Mesenchymal stem cell (in vitro differentiated cells and primary cell): ENCODE measurements at regions not wholly inside any gene's neighbourhood (a gene's known extent, or its start where the extent isn't known, plus 50 kb on each side); places are given as distances from the start of the nearest gene placed in this dataset.

Experiments used
- DNase-seq: peaks from one replicate; pipeline ENCODE4 v3.0.0-alpha.2; 2013
- H2AFZ ChIP-seq: one replicate; pipeline ENCODE4 v1.6.1; 2013; ENCODE audit warnings: low read depth, mild to moderate bottlenecking, control low read depth, inconsistent platforms, low read length, moderate library complexity
- H2AK5ac ChIP-seq: 2 replicates; pipeline ENCODE4 v1.6.1; 2013; ENCODE audit warnings: low read length, moderate library complexity, mild to moderate bottlenecking, inconsistent platforms; ENCODE audit not compliant: severe bottlenecking
- H2BK120ac ChIP-seq: one replicate; pipeline ENCODE4 v1.6.1; 2013; ENCODE audit warnings: low read depth, mild to moderate bottlenecking, inconsistent platforms, low read length, moderate library complexity
- H2BK12ac ChIP-seq, 2 experiments: one replicate each; pipeline ENCODE4 v1.6.1; 2013; ENCODE audit warnings: inconsistent platforms in 2 of 2, low read length in 2 of 2, mild to moderate bottlenecking in 2 of 2, moderate library complexity in 2 of 2, control low read depth in 1 of 2
- H2BK15ac ChIP-seq: one replicate; pipeline ENCODE4 v1.6.1; 2013; ENCODE audit warnings: mild to moderate bottlenecking, low read depth, inconsistent platforms; ENCODE audit not compliant: poor library complexity, severe bottlenecking
- H2BK5ac ChIP-seq: 2 replicates; pipeline ENCODE4 v1.6.1; 2013; ENCODE audit warnings: low read depth, mild to moderate bottlenecking, low read length, control low read depth, inconsistent platforms; ENCODE audit not compliant: poor library complexity, severe bottlenecking
- H3K14ac ChIP-seq, 2 experiments: one replicate each; pipeline ENCODE4 v1.6.1; 2013; ENCODE audit warnings: inconsistent platforms in 2 of 2, low read length in 2 of 2, control low read depth in 1 of 2, mild to moderate bottlenecking in 1 of 2, moderate library complexity in 1 of 2
- H3K18ac ChIP-seq, 2 experiments: one replicate each; pipeline ENCODE4 v1.6.1; 2013; ENCODE audit warnings: inconsistent platforms in 2 of 2, low read length in 2 of 2, control low read depth in 1 of 2, low read depth in 1 of 2, mild to moderate bottlenecking in 1 of 2
- H3K23ac ChIP-seq, 2 experiments: one replicate each; pipeline ENCODE4 v1.6.1; 2013; ENCODE audit warnings: inconsistent platforms in 2 of 2, low read length in 2 of 2, mild to moderate bottlenecking in 2 of 2, moderate library complexity in 2 of 2, control low read depth in 1 of 2
- H3K27ac ChIP-seq: 2 replicates; pipeline ENCODE4 v1.5.1; 2013; ENCODE audit warnings: mild to moderate bottlenecking, moderate library complexity, low read length, control low read depth, inconsistent platforms; ENCODE audit not compliant: poor library complexity, severe bottlenecking
- H3K27me3 ChIP-seq, 2 experiments: 2 replicates each; pipeline versions ENCODE4 v1.6.1 to v1.7.0; 2013; ENCODE audit warnings: low read length in 2 of 2, mild to moderate bottlenecking in 2 of 2, moderate library complexity in 2 of 2, control low read depth in 1 of 2, inconsistent platforms in 1 of 2; ENCODE audit not compliant: control insufficient read depth in 1 of 2, insufficient read depth in 1 of 2
- H3K36me3 ChIP-seq, 2 experiments: 2 replicates each; pipeline versions ENCODE4 v1.6.1 to v1.7.0; 2013; ENCODE audit warnings: low read length in 2 of 2, control low read depth in 1 of 2, inconsistent platforms in 1 of 2, low read depth in 1 of 2, mild to moderate bottlenecking in 1 of 2; ENCODE audit not compliant: insufficient read depth in 2 of 2, control insufficient read depth in 1 of 2
- H3K4ac ChIP-seq, 2 experiments: one replicate each; pipeline ENCODE4 v1.6.1; 2013; ENCODE audit warnings: inconsistent platforms in 2 of 2, low read length in 2 of 2, mild to moderate bottlenecking in 2 of 2, moderate library complexity in 2 of 2, control low read depth in 1 of 2, low read depth in 1 of 2
- H3K4me1 ChIP-seq: 2 replicates; pipeline ENCODE4 v1.6.1; 2013; ENCODE audit warnings: low read depth, low read length, control low read depth; ENCODE audit not compliant: control insufficient read depth, insufficient read depth
- H3K4me2 ChIP-seq: 2 replicates; pipeline ENCODE4 v1.6.1; 2013; ENCODE audit warnings: low read length, mild to moderate bottlenecking, inconsistent platforms; ENCODE audit not compliant: poor library complexity, severe bottlenecking
- H3K4me3 ChIP-seq, 2 experiments: 2 replicates each; pipeline versions ENCODE4 v1.5.1 to v1.7.0; 2013; ENCODE audit warnings: low read length in 2 of 2, mild to moderate bottlenecking in 2 of 2, control low read depth in 1 of 2, low read depth in 1 of 2; ENCODE audit not compliant: insufficient read depth in 1 of 2
- H3K79me1 ChIP-seq: replicated peaks from 2 replicates; pipeline ENCODE4 v1.6.1; 2013; ENCODE audit warnings: mild to moderate bottlenecking, control low read depth, low read length, inconsistent platforms; ENCODE audit not compliant: poor library complexity, severe bottlenecking
- H3K9ac ChIP-seq: 2 replicates; pipeline ENCODE4 v1.7.0; 2013; ENCODE audit warnings: mild to moderate bottlenecking, low read length, moderate library complexity
- H3K9me3 ChIP-seq: 2 replicates; pipeline ENCODE4 v1.7.0; 2013; ENCODE audit warnings: mild to moderate bottlenecking, low read length; ENCODE audit not compliant: control insufficient read depth
- H4K8ac ChIP-seq: one replicate; pipeline ENCODE4 v1.6.1; 2013; ENCODE audit warnings: inconsistent platforms, mild to moderate bottlenecking, low read length, moderate library complexity
- H4K91ac ChIP-seq: one replicate; pipeline ENCODE4 v1.6.1; 2013; ENCODE audit warnings: mild to moderate bottlenecking, low read length, inconsistent platforms
- WGBS: methylation state at CpG from one replicate; pipeline ENCODE4 v1.1.7; 2013; ENCODE audit warnings: mixed read lengths; 5-methylcytosine and 5-hydroxymethylcytosine counted together

DNA sequence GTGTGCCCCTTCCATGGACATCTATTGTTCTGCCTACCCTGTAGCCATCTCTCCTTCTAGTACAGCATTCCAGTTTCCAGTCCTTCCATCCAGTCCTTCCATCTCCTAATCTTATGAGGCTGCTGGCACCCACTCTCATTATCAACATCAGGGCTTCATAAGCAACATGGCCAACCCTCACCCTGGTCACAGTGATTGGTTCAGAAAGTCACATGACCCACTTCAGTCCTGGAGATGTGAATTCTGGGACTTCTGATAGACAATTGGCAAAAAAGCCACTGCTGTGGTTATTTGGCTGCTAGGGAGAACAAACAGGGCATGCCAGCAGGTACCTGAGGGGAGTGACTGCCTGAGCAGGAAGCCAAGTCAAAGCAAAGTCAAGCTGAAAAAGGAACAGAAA lies 164.7 kb upstream of the C16orf82 start:
- Histone ChIP-seq H3K14ac (no peak overlapping the region), H3K4ac (no peak overlapping the region), H3K9me3 (no peaks in the 10 kb centered on the region), H4K91ac (no peak overlapping the region), H2BK12ac (no peak overlapping the region), H2BK5ac (no peak overlapping the region), H2BK15ac (no peak overlapping the region), H2AK5ac (no peak overlapping the region), H3K4me2 (no peak overlapping the region), H3K27ac (no peak overlapping the region), H3K79me1 (no peaks in the 10 kb centered on the region), H3K4me1 (no peaks in the 10 kb centered on the region), H3K23ac (no peak overlapping the region), H3K18ac (no peak overlapping the region), H3K9ac (no peak overlapping the region), H4K8ac (no peak overlapping the region), H3K36me3 (no peaks in the 10 kb centered on the region), H3K27me3 (no peaks in the 10 kb centered on the region), H3K4me3 (no peak overlapping the region), H2BK120ac (no peak overlapping the region), H2AFZ (no peak overlapping the region)
- no peak for DNase-seq

DNA sequence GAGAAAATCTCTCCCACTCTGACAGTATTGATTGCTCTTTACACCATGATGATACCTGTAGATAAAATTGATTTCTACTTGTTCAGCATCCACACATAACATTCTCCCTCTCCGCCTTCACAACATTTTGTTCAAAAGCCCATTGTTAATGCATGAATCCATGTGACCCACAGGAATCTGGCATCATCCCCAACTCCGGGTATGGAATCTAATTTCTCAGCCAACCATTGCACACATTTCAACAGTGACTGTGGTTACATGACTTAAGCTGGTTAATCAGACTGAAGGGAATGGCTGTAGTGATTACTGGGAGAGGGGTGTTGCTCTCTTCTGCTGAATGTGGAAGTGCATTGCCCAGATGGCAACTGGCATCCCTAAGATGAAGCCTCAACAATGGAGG lies 161.4 kb upstream of the C16orf82 start:
- Histone ChIP-seq H3K4me1 (no peaks in the 10 kb centered on the region), H3K4me3 (no peak overlapping the region), H3K9ac (no peak overlapping the region), H2BK5ac (no peak overlapping the region), H2BK120ac (no peak overlapping the region), H3K14ac (no peak overlapping the region), H2BK15ac (no peak overlapping the region), H4K91ac (no peak overlapping the region), H3K79me1 (no peaks in the 10 kb centered on the region), H3K27ac (no peak overlapping the region), H2BK12ac (no peak overlapping the region), H3K4me2 (no peak overlapping the region), H3K27me3 (peaks cover 0 to 13% of the 10 kb centered on the region in 2 experiments), H3K36me3 (no peaks in the 10 kb centered on the region), H3K23ac (no peak overlapping the region), H3K4ac (no peak overlapping the region), H4K8ac (no peak overlapping the region), H2AFZ (no peak overlapping the region), H3K18ac (no peak overlapping the region), H2AK5ac (no peak overlapping the region), H3K9me3 (no peaks in the 10 kb centered on the region)
- 76% methylated on average over 1 of the region's 2 CpGs for WGBS
- no peak for DNase-seq

DNA sequence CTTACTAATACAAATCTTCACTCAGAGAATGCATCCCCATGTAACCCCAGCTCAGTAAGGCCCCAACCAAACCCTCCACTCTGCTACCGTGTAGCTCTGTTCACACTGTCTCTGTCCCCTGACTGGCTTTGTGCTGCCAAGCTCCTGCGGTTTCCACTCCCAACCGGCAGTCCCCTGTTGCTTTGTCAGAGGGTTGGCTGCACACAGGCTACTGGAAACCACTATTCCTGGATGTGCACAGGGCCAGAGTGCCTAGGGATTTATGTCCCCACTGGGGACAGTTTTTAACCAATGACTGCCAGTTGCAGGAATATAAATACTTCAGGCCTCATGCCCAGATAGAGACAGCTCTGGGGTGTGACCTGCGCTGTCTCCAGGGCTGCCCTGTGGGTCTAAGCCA lies 157.1 kb upstream of the C16orf82 start:
- Histone ChIP-seq H3K79me1 (no peaks in the 10 kb centered on the region), H3K9me3 (no peaks in the 10 kb centered on the region), H3K4me1 (no peaks in the 10 kb centered on the region), H3K4me3 (no peak overlapping the region), H3K18ac (no peak overlapping the region), H3K9ac (no peak overlapping the region), H3K4ac (no peak overlapping the region), H2BK12ac (no peak overlapping the region), H4K91ac (no peak overlapping the region), H2AK5ac (no peak overlapping the region), H2BK120ac (no peak overlapping the region), H2AFZ (no peak overlapping the region), H3K27me3 (peaks cover 0 to 21% of the 10 kb centered on the region in 2 experiments), H3K23ac (no peak overlapping the region), H3K36me3 (no peaks in the 10 kb centered on the region), H2BK15ac (no peak overlapping the region), H3K27ac (no peak overlapping the region), H4K8ac (no peak overlapping the region), H3K14ac (no peak overlapping the region), H2BK5ac (no peak overlapping the region), H3K4me2 (no peak overlapping the region)
- no peak for DNase-seq
- WGBS, result 77% methylated on average over 4 of the region's 4 CpGs

DNA sequence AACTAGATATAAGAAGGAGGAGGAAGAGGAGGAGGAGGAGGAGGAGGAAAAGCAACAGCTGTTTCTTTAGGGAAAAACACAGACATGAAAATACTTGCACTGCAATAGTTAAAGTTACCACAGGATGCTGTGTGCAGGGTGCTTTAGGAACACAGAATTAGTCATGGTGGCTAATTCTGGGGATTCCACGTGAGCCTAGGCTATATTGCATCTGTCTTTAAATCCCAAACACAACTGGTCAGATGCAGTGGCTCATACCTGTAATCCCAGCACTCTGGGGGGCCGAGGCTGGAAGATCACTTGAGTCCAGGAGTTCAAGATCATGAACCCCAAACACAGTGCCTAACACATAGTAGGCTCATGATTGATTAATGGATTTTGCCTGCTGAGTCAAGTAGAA lies 155.3 kb upstream of the C16orf82 start:
- no peak overlapping the region for H3K4ac ChIP-seq

More for the DNA sequence above, 155.3 kb upstream of the C16orf82 start:
- H3K4me1 ChIP-seq, result no peaks in the 10 kb centered on the region
- no peak overlapping the region for H2BK5ac ChIP-seq
- H4K91ac ChIP-seq, result no peak overlapping the region
- no peaks in the 10 kb centered on the region for H3K36me3 ChIP-seq
- no peak overlapping the region for H2BK15ac ChIP-seq
- H3K14ac ChIP-seq, result no peak overlapping the region
- H4K8ac ChIP-seq, result no peak overlapping the region
- no peak overlapping the region for H3K27ac ChIP-seq
- H3K9me3 ChIP-seq, result no peaks in the 10 kb centered on the region
- no peak overlapping the region for H2AFZ ChIP-seq
- H3K4me3 ChIP-seq, result no peak overlapping the region
- WGBS, result 29% methylated on average over 2 of the region's 2 CpGs
- no peak for DNase-seq
- no peak overlapping the region for H3K23ac ChIP-seq
- H3K18ac ChIP-seq, result no peak overlapping the region
- H3K9ac ChIP-seq, result no peak overlapping the region
- H2AK5ac ChIP-seq, result no peak overlapping the region
- H3K4me2 ChIP-seq, result no peak overlapping the region
- H3K79me1 ChIP-seq, result no peaks in the 10 kb centered on the region
- H2BK12ac ChIP-seq, result no peak overlapping the region
- no peak overlapping the region for H2BK120ac ChIP-seq
- H3K27me3 ChIP-seq, result peaks cover 0 to 21% of the 10 kb centered on the region in 2 experiments
